ENCODE measurements at regions not wholly inside any gene's neighbourhood (a gene's known extent, or its start where the extent isn't known, plus 50 kb on each side); places are given as distances from the start of the nearest gene placed in this dataset.

GRCh38 chr3:107323723-107324122, 53.5 kb upstream of the CCDC54 start:
- no peak for DNase-seq

GRCh38 chr3:107325446-107325845, 51.8 kb upstream of the CCDC54 start:
- DNase-seq, result no peak

Data from NCI-H146 (cell line).